Cardiac muscle cell (in vitro differentiated cells and primary cell): ENCODE measurements at regions not wholly inside any gene's neighbourhood (a gene's known extent, or its start where the extent isn't known, plus 50 kb on each side); places are given as distances from the start of the nearest gene placed in this dataset.
"Not testable (repeated sequence)": the region's sequence is repeated elsewhere in the genome, so short reads cannot be mapped to it uniquely, and the experiment has no call there.

Experiments used
- DNase-seq, 2 donors: peaks; one replicate each; pipeline versions ENCODE4 v3.0.0 to v3.0.0-alpha.2; 2010 to 2017; ENCODE audit warnings: low read depth in 1 of 2, low spot score in 1 of 2
- H3K27ac ChIP-seq: fragments of 200-600 bp; sonication (generic); 2 replicates; pipeline ENCODE4 v1.5.1; 2016
- H3K27me3 ChIP-seq: fragments of 200-600 bp; sonication (generic); 2 replicates; pipeline ENCODE4 v1.6.0; 2016; ENCODE audit warnings: control low read depth
- H3K36me3 ChIP-seq: fragments of 200-600 bp; sonication (generic); 2 replicates; pipeline ENCODE4 v1.5.1; 2016; ENCODE audit warnings: control low read depth
- H3K4me1 ChIP-seq: fragments of 200-600 bp; sonication (generic); 2 replicates; pipeline ENCODE4 v1.8.1; 2017; ENCODE audit warnings: low read depth, mild to moderate bottlenecking, mixed run types
- H3K4me3 ChIP-seq: fragments of 200-600 bp; sonication (generic); 2 replicates; pipeline ENCODE4 v1.5.1; 2016; ENCODE audit warnings: mild to moderate bottlenecking
- H3K9me3 ChIP-seq: fragments of 200-600 bp; sonication (generic); 2 replicates; pipeline ENCODE4 v1.5.1; 2017; ENCODE audit warnings: low read depth, mild to moderate bottlenecking, control low read depth
- TF ChIP-seq, protein P1 (sequence below): IDR thresholded peaks from 2 replicates; pipeline ENCODE4 v1.5.1; 2012; ENCODE audit warnings: low read depth, mild to moderate bottlenecking, low read length

DNA sequence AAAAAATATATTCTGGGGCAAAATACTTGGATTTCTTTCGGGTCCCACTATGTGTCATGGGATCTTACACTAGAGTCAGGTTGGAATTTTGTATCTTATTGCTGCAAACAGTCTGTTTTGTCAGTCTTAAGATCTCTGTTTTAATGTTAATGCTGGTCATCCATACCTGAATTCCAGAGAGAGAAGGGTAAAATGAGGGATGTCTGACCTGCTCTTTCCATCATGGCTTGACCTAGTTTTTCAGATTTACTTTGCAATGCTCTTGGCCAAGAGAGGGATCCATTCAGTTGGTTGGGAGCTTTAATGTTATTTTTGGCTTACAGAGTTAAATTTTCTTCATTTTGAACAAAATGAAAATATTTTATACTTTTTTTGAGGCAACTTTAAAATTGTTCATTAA, 117.2 kb downstream of the CASP12 start:
- Histone ChIP-seq H3K9me3 (no peaks in the 10 kb centered on the region), H3K27me3 (no peaks in the 10 kb centered on the region), H3K4me1 (no peaks in the 10 kb centered on the region), H3K36me3 (no peaks in the 10 kb centered on the region), H3K4me3 (no peak overlapping the region), H3K27ac (no peak overlapping the region)
- DNase-seq = no peak
- TF ChIP-seq, protein P1, sequence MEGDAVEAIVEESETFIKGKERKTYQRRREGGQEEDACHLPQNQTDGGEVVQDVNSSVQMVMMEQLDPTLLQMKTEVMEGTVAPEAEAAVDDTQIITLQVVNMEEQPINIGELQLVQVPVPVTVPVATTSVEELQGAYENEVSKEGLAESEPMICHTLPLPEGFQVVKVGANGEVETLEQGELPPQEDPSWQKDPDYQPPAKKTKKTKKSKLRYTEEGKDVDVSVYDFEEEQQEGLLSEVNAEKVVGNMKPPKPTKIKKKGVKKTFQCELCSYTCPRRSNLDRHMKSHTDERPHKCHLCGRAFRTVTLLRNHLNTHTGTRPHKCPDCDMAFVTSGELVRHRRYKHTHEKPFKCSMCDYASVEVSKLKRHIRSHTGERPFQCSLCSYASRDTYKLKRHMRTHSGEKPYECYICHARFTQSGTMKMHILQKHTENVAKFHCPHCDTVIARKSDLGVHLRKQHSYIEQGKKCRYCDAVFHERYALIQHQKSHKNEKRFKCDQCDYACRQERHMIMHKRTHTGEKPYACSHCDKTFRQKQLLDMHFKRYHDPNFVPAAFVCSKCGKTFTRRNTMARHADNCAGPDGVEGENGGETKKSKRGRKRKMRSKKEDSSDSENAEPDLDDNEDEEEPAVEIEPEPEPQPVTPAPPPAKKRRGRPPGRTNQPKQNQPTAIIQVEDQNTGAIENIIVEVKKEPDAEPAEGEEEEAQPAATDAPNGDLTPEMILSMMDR = no peak

DNA sequence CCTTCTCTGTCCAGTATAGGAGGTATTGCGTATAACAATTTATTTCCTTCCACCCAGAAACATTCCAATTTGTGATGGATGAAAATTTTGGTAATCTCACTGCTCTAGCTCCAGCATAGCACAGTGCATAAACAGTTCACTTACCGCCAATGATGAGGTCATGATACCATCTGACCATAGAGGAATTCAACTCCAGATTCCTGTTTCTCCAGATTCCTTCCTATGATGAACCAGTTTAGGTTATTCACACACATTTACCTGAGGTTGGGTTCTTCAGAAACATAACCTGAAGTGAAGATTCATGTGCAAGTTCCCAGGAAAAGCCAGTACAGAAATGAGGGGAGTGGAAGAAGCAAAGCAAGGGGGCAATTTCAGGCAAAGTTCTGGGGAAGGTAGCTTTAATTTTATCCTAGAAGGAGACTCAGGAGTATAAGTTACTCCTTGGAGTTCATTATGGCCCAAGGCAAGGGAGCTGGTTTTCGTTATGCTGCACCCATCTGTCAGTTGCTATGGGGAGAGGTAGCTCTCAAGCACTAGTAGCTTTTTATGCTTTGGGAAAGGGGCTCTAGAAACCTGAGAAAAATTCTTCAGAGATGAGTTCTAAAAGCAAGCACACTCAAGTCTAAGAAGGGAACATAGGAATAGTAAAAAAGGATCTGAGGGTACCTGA, 121.6 kb downstream of the CASP12 start:
- TF ChIP-seq, protein P1 = no peak
- Histone ChIP-seq H3K4me1 (no peaks in the 10 kb centered on the region), H3K4me3 (no peak overlapping the region), H3K27ac (no peak overlapping the region), H3K36me3 (no peaks in the 10 kb centered on the region), H3K9me3 (no peaks in the 10 kb centered on the region), H3K27me3 (no peaks in the 10 kb centered on the region)
- no peak for DNase-seq

GRCh38 chr11:104774578-104774977, 123.7 kb downstream of the CASP12 start:
- no peaks in the 10 kb centered on the region for H3K4me1 ChIP-seq
- H3K9me3 ChIP-seq = no peaks in the 10 kb centered on the region
- no peak overlapping the region for H3K27ac ChIP-seq
- TF ChIP-seq, protein P1 = no peak
- no peaks in the 10 kb centered on the region for H3K27me3 ChIP-seq
- no peak overlapping the region for H3K4me3 ChIP-seq
- no peak for DNase-seq
- no peaks in the 10 kb centered on the region for H3K36me3 ChIP-seq

GRCh38 chr11:104772806-104773241, 125.4 kb downstream of the CASP12 start:
- Histone ChIP-seq H3K4me1 (no peaks in the 10 kb centered on the region), H3K9me3 (no peaks in the 10 kb centered on the region), H3K27me3 (no peaks in the 10 kb centered on the region), H3K4me3 (no peak overlapping the region), H3K36me3 (no peaks in the 10 kb centered on the region), H3K27ac (no peak overlapping the region)
- TF ChIP-seq, protein P1 = no peak
- peak in 1 of 2 donors; percentile 83 for DNase-seq

DNA sequence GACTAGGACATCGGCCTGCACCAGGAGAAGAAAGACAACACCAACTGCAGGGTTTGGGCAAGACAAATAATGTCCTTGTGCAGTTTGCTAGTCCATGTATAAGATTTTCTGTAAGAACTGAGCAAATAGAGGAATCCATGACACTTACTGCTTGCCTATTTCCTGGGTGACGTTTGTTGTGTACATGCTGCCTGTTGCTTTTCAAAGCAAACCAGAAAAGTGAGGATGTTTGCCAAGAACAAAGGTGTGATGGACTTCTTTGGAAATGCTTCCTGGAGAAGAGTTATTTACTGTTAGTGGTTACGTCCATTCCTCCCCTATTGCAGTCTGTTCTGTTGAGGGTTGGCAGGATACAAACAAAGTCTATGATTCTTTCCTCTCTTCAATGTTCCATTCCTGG, 126.5 kb downstream of the CASP12 start:
- DNase-seq = no peak
- Histone ChIP-seq H3K27me3 (no peaks in the 10 kb centered on the region), H3K4me3 (no peak overlapping the region), H3K27ac (no peak overlapping the region), H3K4me1 (no peaks in the 10 kb centered on the region), H3K9me3 (no peaks in the 10 kb centered on the region), H3K36me3 (no peaks in the 10 kb centered on the region)
- TF ChIP-seq, protein P1 = no peak

GRCh38 chr11:104771046-104771445, 127.2 kb downstream of the CASP12 start:
- H3K36me3 ChIP-seq = not testable (repeated sequence)

More at GRCh38 chr11:104771046-104771445, 127.2 kb downstream of the CASP12 start:
- not testable (repeated sequence) for DNase-seq, H3K27me3 ChIP-seq, H3K27ac ChIP-seq, H3K4me1 ChIP-seq, H3K9me3 ChIP-seq, H3K4me3 ChIP-seq
